ENCODE measurements at regions not wholly inside any gene's neighbourhood (a gene's known extent, or its start where the extent isn't known, plus 50 kb on each side); places are given as distances from the start of the nearest gene placed in this dataset.
"Not testable (repeated sequence)": the region's sequence is repeated elsewhere in the genome, so short reads cannot be mapped to it uniquely, and the experiment has no call there.

- no peaks in the 10 kb centered on the region for H3K4me1 ChIP-seq (ENCODE audit: control insufficient read depth in 1 of 2, insufficient read depth in 2 of 2, low read length in 2 of 2)
- no peaks in the 10 kb centered on the region for H3K27me3 Mint-ChIP-seq (ENCODE audit: low read depth in 3 of 3)
- no peak overlapping the region for H3K27ac ChIP-seq (ENCODE audit: low read depth in 1 of 2, low read length in 2 of 2)
- no peak overlapping the region for H3K4me2 ChIP-seq (replicated peaks; ENCODE audit: extremely low read depth, low read length, poor library complexity, severe bottlenecking)
- WGBS (ENCODE audit: insufficient coverage), result 100% methylated on average over 1 of the region's 1 CpG
- H3K36me3 ChIP-seq (replicated peaks in 1 of 2; ENCODE audit: control insufficient read depth in 1 of 2, insufficient read depth in 2 of 2, low read length in 2 of 2), result no peaks in the 10 kb centered on the region
- no peak overlapping the region for H3K9ac ChIP-seq (ENCODE audit: insufficient read depth, low read length, poor library complexity, severe bottlenecking)
- H3K27me3 ChIP-seq (ENCODE audit: control insufficient read depth in 2 of 2, insufficient read depth in 2 of 2, low read length in 2 of 2), result no peaks in the 10 kb centered on the region
- no peak for TF ChIP-seq CTCF (IDR thresholded peaks at IDR 0.05)
- H3K9me3 ChIP-seq (replicated peaks in 1 of 2; ENCODE audit: control insufficient read depth in 1 of 2, insufficient read depth in 1 of 2, low read length in 2 of 2), result no peaks in the 10 kb centered on the region
- H2AFZ ChIP-seq (ENCODE audit: insufficient read depth, low read depth, low read length, poor library complexity, severe bottlenecking), result no peak overlapping the region
- no peak overlapping the region for H3K27ac Mint-ChIP-seq
- H3K9me3 Mint-ChIP-seq, result peaks cover 0 to 7% (median 2%) of the 10 kb centered on the region in 7 donors
- intact Hi-C loops (cut with micrococcal nuclease), result no loop called here
- H3K4me3 ChIP-seq (replicated peaks in 1 of 3; ENCODE audit: low read depth in 2 of 3, low read length in 3 of 3), result no peak overlapping the region
- H4K20me1 ChIP-seq (ENCODE audit: insufficient read depth, low read length), result no peaks in the 10 kb centered on the region
- no peak overlapping the region for H3K4me3 Mint-ChIP-seq
- no peaks in the 10 kb centered on the region for H3K4me1 Mint-ChIP-seq
- no peak for DNase-seq
- H3K36me3 Mint-ChIP-seq, result no peaks in the 10 kb centered on the region
- no peaks in the 10 kb centered on the region for H3K79me2 ChIP-seq (ENCODE audit: insufficient read depth, low read length)
These were observed 141.4 kb upstream of the FOXP2 start for GRCh38 chr7:114273218-114273617.

- peaks cover 0 to 8% (median 2%) of the 10 kb centered on the region in 7 donors for H3K9me3 Mint-ChIP-seq
- Histone ChIP-seq H3K4me1 (ENCODE audit: control insufficient read depth in 1 of 2, insufficient read depth in 2 of 2, low read length in 2 of 2) (no peaks in the 10 kb centered on the region), H2AFZ (ENCODE audit: insufficient read depth, low read depth, low read length, poor library complexity, severe bottlenecking) (no peak overlapping the region), H3K9ac (ENCODE audit: insufficient read depth, low read length, poor library complexity, severe bottlenecking) (no peak overlapping the region), H3K4me3 (replicated peaks in 1 of 3; ENCODE audit: low read depth in 2 of 3, low read length in 3 of 3) (no peak overlapping the region), H3K27ac (ENCODE audit: low read depth in 1 of 2, low read length in 2 of 2) (no peak overlapping the region), H3K27me3 (ENCODE audit: control insufficient read depth in 2 of 2, insufficient read depth in 2 of 2, low read length in 2 of 2) (no peaks in the 10 kb centered on the region), H3K4me2 (replicated peaks; ENCODE audit: extremely low read depth, low read length, poor library complexity, severe bottlenecking) (no peak overlapping the region), H3K9me3 (replicated peaks in 1 of 2; ENCODE audit: control insufficient read depth in 1 of 2, insufficient read depth in 1 of 2, low read length in 2 of 2) (no peaks in the 10 kb centered on the region), H4K20me1 (ENCODE audit: insufficient read depth, low read length) (no peaks in the 10 kb centered on the region), H3K79me2 (ENCODE audit: insufficient read depth, low read length) (no peaks in the 10 kb centered on the region), H3K36me3 (replicated peaks in 1 of 2; ENCODE audit: control insufficient read depth in 1 of 2, insufficient read depth in 2 of 2, low read length in 2 of 2) (no peaks in the 10 kb centered on the region)
- no peaks in the 10 kb centered on the region for H3K4me1 Mint-ChIP-seq
- no CpG with 5 or more reads among the region's 1 CpG for WGBS (ENCODE audit: insufficient coverage)
- no peak for TF ChIP-seq CTCF (IDR thresholded peaks at IDR 0.05)
- no peaks in the 10 kb centered on the region for H3K27me3 Mint-ChIP-seq (ENCODE audit: low read depth in 3 of 3)
- H3K27ac Mint-ChIP-seq, result no peak overlapping the region
- DNase-seq, result no peak
- no peak overlapping the region for H3K4me3 Mint-ChIP-seq
- H3K36me3 Mint-ChIP-seq, result no peaks in the 10 kb centered on the region
- intact Hi-C loops (cut with micrococcal nuclease), result no loop called here
These were observed 144.9 kb upstream of the FOXP2 start for GRCh38 chr7:114269714-114270113.

GRCh38 chr7:114267550-114267949 is 147.1 kb upstream of the FOXP2 start:
- H3K4me1 ChIP-seq (ENCODE audit: control insufficient read depth in 1 of 2, insufficient read depth in 2 of 2, low read length in 2 of 2); H3K4me1 Mint-ChIP-seq; H3K27me3 Mint-ChIP-seq (ENCODE audit: low read depth in 3 of 3); H3K27ac Mint-ChIP-seq; H3K9me3 Mint-ChIP-seq; H4K20me1 ChIP-seq (ENCODE audit: insufficient read depth, low read length); intact Hi-C loops (cut with micrococcal nuclease); H3K36me3 ChIP-seq (replicated peaks in 1 of 2; ENCODE audit: control insufficient read depth in 1 of 2, insufficient read depth in 2 of 2, low read length in 2 of 2); DNase-seq; H3K27ac ChIP-seq (ENCODE audit: low read depth in 1 of 2, low read length in 2 of 2); H3K4me2 ChIP-seq (replicated peaks; ENCODE audit: extremely low read depth, low read length, poor library complexity, severe bottlenecking); H3K36me3 Mint-ChIP-seq; H3K9ac ChIP-seq (ENCODE audit: insufficient read depth, low read length, poor library complexity, severe bottlenecking); H3K79me2 ChIP-seq (ENCODE audit: insufficient read depth, low read length); H2AFZ ChIP-seq (ENCODE audit: insufficient read depth, low read depth, low read length, poor library complexity, severe bottlenecking); H3K27me3 ChIP-seq (ENCODE audit: control insufficient read depth in 2 of 2, insufficient read depth in 2 of 2, low read length in 2 of 2); H3K4me3 Mint-ChIP-seq; H3K4me3 ChIP-seq (replicated peaks in 1 of 3; ENCODE audit: low read depth in 2 of 3, low read length in 3 of 3); H3K9me3 ChIP-seq (replicated peaks in 1 of 2; ENCODE audit: control insufficient read depth in 1 of 2, insufficient read depth in 1 of 2, low read length in 2 of 2): not testable (repeated sequence)
- no CpG with 5 or more reads among the region's 3 CpGs for WGBS (ENCODE audit: insufficient coverage)
